NB4 (cell line): ENCODE measurements at regions not wholly inside any gene's neighbourhood (a gene's known extent, or its start where the extent isn't known, plus 50 kb on each side); places are given as distances from the start of the nearest gene placed in this dataset.

Source experiments
- CTCF ChIP-seq: IDR thresholded peaks from one replicate; pipeline ENCODE4 v1.5.1; 2012; ENCODE audit warnings: low read depth, low read length
- MAX ChIP-seq: IDR thresholded peaks from 2 replicates; pipeline ENCODE4 v1.6.1; 2011; ENCODE audit warnings: low read depth, low read length

- TF ChIP-seq MAX (no peak), CTCF (no peak)
These were observed 377.3 kb downstream of the ANXA1 start for GRCh38 chr9:73528926-73529325.
